Neural progenitor cell (in vitro differentiated cells): ENCODE measurements at regions not wholly inside any gene's neighbourhood (a gene's known extent, or its start where the extent isn't known, plus 50 kb on each side); places are given as distances from the start of the nearest gene placed in this dataset.

Source experiments
- EZH2 ChIP-seq: fragments of 200-600 bp; sonication (generic); IDR thresholded peaks from 2 replicates; pipeline ENCODE4 v1.6.1; 2017; ENCODE audit warnings: antibody characterized with exemption, mild to moderate bottlenecking, moderate library complexity
- TF ChIP-seq, protein P1 (sequence below): fragments of 200-600 bp; sonication (generic); IDR thresholded peaks from 2 replicates; pipeline ENCODE4 v1.5.1; 2017; ENCODE audit warnings: antibody characterized with exemption, mild to moderate bottlenecking

DNA sequence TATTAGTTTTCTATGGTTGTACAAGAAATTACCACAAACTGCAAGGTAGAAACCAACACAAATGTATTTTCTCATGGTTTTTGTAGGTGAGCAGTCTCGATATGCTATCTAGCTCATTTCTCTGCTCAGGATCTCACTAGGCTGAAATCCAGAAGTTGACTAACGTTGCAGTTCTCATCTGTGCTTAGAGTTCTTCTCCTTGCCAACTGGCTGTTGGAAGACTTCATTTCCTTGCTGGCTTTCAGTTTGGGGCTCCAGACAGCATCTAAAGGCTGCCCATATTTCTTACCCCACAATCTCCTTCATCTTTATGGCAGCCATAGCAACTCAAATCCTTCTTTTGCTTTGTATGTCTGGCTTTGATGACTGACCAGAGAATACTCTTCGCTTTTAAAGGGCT, 362.6 kb upstream of the ADGRL4 start:
- TF ChIP-seq, protein P1, sequence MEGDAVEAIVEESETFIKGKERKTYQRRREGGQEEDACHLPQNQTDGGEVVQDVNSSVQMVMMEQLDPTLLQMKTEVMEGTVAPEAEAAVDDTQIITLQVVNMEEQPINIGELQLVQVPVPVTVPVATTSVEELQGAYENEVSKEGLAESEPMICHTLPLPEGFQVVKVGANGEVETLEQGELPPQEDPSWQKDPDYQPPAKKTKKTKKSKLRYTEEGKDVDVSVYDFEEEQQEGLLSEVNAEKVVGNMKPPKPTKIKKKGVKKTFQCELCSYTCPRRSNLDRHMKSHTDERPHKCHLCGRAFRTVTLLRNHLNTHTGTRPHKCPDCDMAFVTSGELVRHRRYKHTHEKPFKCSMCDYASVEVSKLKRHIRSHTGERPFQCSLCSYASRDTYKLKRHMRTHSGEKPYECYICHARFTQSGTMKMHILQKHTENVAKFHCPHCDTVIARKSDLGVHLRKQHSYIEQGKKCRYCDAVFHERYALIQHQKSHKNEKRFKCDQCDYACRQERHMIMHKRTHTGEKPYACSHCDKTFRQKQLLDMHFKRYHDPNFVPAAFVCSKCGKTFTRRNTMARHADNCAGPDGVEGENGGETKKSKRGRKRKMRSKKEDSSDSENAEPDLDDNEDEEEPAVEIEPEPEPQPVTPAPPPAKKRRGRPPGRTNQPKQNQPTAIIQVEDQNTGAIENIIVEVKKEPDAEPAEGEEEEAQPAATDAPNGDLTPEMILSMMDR = no peak
- no peak for TF ChIP-seq EZH2
